Ecto neural progenitor cell (in vitro differentiated cells): ENCODE measurements at regions not wholly inside any gene's neighbourhood (a gene's known extent, or its start where the extent isn't known, plus 50 kb on each side); places are given as distances from the start of the nearest gene placed in this dataset.

Experiments
- DNase-seq: peaks from one replicate; pipeline ENCODE4 v3.0.0-alpha.2; 2018; ENCODE audit warnings: low spot score

DNA sequence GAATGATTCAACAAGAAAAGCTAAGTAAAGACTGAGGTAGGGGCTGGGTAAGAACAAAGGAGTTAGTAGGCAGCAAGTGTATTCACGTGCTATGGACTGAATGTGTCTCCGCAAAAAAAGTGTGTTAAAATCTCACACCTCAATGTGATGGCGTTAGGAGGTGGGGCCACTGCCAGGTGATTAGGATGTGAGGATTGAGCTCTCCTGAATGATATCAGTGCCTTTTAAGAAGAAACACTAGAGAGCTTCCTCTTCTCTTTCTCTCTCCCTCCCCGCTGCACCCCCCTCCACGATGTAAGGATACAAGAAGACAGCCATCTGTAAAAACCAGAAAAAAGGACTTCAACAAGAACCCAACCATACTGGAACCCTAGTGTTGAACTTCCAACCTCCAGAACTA, 396.1 kb upstream of the PLXNA2 start:
- no peak for DNase-seq

DNA sequence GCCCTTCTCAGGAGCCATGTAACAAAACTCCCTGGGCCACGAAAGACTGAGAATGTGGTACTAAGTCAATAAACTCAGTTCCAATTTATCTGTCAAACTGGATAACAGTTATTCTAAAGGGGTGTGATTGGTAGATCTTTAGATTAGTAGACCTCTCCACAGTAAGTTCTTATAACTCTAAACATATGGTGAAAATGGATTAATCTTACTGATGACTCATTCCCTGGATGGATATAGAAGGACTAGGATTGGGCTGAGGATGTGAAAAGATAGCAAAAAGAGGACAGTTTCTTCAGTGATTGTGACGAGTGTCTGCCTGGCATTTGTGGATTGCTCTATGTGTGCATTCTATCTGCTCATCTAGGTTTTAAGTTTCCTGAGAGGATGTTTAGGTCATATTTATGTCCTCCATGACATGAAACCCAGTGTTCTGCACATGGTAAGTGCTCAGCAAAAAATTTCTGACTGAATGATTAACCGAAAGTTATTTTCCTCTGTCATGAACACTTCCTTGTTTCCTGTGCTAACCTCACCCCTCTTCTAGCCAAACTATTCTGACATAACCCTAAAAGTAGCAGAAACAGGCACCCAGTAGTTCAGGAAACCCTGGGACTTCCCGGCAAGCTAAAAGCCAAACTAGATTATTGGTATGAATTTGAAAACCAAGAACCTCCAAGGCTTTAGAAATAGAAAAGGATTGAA, 397.5 kb upstream of the PLXNA2 start:
- no peak for DNase-seq

DNA sequence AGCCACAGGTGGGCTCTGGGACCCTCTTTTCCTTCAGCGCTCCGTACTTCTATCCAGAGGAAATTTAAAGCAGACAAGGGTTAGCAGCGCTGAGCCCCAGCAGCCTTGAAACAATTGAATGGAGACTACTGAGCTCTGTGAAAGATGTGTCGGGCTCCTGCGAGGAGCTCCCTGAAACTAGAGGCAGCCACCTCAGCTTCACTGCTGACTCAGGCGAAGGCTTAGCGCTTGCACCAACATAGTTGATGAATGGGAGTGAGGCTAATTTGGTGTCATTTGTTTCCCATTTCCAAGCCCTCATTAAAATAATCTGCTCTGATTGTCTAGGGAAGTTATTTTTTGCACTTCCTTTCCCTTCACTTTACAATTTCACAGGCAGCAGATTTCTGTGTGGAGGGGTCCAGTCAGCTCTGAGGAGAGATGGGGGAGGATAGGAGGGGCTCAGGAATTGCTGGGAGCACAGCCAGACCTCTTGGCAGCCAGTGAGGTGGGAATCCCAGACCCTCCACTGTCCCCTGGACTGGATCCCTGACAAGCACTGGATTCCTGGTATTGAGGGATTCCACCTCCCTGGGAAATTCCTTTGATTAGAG, 398.9 kb upstream of the PLXNA2 start:
- DNase-seq: no peak

DNA sequence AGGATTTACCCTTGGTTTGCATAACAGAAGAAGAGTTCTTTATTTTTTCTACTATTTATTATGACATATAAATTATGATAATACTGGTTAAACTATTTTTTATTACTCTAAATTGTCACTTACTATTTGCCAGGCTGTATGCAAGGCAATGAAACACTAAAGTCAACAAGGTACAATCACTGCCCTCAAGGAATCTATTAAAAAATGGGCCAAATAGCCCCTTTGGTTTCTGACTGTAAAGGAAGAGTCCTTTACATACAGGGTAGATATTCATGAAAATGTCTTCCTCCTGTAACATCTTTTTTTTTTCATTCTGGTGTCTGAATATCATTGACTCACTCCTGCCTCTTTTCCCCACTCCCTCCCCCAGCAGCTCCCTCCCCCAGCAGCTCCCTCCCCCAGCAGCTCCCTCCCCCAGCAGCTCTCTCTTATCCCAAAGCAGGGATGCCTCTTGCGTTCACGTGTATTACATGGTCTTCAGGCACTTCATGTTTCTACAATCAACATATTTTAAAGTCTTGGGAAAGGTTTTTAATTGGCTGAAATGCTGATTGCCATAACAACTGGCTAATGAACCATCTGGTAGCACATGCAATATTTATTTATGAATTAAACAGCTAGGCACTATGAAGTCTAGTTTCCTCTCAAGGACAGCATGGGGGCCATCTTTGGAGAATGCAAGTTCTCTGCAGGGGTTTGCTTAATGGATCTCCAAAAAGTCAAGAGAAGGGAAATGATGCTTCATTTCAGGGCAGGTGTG, 400.4 kb upstream of the PLXNA2 start:
- DNase-seq: no peak

- DNase-seq: no peak
Measured at GRCh38 chr1:208646431-208646830, 402.2 kb upstream of the PLXNA2 start.

- no peak for DNase-seq
Measured at GRCh38 chr1:208648146-208648545, 404.0 kb upstream of the PLXNA2 start.

- peak; percentile 69 for DNase-seq
Measured at GRCh38 chr1:208652296-208653160, 408.3 kb upstream of the PLXNA2 start.

DNA sequence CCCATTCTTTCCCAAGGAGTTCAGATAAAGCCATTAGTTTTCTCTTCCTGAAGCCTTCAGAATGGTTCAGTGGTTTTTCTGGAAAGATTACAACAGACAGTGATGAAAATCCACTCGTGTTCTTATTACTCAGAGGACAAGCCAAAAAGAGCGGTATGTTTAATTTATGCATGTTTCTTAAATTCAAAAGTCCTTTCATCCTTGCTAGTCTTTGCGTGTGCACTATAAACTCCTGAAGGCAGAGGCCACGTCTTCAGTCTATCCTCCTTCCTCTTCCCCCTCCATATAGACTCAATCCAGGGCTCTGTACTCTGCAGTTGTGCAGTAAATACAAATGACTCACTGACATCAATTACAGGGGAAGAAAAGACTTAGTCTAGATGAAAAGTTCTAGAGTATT, 409.2 kb upstream of the PLXNA2 start:
- no peak for DNase-seq

- no peak for DNase-seq
Measured at GRCh38 chr1:208654241-208654640, 410.1 kb upstream of the PLXNA2 start.

DNA sequence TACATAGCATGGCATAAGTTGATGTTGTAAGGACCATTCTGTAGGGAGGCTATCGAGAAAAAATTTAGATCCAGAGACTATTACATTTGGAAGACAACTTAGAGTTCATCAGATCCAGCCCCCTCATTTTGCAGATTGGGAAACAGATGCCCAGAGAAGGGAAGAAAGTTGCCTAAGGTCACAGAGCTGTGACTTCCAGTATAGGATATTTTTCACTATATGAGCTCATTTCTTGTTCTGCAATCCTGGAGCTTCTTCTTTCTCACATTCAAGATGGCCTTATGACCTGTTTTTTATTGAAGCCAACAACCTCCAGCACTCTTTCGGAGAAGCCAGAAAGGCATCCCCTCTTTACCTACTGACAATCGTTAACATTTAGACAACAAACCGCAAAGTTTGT, 421.8 kb upstream of the PLXNA2 start:
- no peak for DNase-seq

DNA sequence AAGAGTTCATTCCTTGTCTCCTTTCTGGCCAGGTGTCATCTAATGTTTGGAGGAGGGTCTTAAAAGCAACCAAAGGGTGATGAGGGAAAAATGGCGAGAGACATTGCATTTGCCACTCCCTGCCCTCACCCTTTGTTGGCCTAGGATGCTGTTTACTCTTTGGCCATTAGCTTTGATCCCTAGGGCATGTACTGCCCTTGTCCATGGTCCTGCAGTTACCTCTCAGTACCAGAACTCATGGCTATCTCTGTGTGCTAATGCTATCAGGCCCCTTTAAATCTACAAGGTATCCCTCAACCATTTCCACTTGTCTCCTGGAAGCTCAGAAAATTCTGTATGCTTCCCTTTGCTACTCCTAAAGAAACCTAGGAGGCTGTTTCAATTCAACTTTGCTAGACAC, 424.8 kb upstream of the PLXNA2 start:
- DNase-seq: no peak

- no peak for DNase-seq
Measured at GRCh38 chr1:208670778-208671177, 426.6 kb upstream of the PLXNA2 start.

- DNase-seq: no peak
Measured at GRCh38 chr1:208681878-208682663, 437.9 kb upstream of the PLXNA2 start.

DNA sequence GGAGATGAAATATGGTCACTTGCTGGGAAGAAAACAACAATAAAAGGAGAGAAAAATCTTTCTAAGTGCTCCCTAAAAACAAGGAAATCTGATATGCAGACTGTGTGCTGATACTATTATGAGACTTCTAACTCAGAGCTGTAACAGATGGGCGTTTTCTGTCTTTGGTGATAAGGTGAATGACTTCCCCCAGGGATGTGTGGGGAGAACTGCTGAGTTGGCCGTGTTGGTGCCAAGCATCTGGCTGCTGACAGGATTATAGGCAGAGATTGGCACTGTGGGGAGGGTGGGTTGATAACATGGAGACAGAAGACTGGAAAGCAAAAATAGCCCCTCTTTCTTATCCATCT, 438.5 kb upstream of the PLXNA2 start:
- no peak for DNase-seq

DNA sequence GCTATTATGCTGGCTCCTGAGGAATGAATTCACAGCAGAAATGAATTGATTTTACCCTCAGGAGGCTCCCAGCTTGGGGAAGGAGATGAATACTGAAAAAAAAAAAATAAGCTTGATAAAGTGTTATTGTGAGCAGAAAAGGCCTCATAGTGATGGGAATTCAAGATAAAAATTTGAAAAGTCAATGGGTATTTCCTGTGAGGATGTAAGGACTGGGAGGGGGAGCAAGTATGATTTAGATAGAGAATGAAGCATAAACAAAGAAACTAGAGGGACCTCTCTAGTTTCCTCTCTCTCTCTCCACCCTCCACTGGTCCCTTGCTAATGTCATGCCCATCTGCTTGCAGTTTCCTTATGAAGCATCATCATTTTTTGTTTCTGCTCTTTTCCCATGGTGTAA, 439.0 kb upstream of the PLXNA2 start:
- no peak for DNase-seq

DNA sequence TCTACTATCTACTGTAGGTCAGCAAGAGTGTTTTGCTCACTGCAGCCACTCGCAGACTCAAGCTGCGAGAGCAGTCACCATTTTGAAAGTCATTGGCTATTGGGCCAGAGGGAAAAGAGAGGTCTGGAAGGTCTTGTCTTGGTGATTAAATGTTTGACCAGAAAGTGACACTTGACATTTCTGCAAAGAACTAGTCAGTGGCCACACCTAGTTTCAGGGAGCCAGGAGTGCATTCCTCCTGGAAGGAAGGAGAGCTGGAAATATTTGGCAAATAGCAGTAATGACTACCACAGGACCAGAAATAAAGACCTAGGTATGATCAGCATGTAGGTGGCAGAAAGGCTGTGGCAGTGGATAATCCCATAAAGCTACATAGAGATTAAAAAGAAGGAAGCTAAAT, 440.0 kb upstream of the PLXNA2 start:
- DNase-seq: no peak

- DNase-seq: no peak
Measured at GRCh38 chr1:208686592-208686991, 442.4 kb upstream of the PLXNA2 start.

GRCh38 chr1:208688656-208689315, 444.6 kb upstream of the PLXNA2 start:
- no peak for DNase-seq

GRCh38 chr1:208691012-208691411, 446.8 kb upstream of the PLXNA2 start:
- no peak for DNase-seq

DNA sequence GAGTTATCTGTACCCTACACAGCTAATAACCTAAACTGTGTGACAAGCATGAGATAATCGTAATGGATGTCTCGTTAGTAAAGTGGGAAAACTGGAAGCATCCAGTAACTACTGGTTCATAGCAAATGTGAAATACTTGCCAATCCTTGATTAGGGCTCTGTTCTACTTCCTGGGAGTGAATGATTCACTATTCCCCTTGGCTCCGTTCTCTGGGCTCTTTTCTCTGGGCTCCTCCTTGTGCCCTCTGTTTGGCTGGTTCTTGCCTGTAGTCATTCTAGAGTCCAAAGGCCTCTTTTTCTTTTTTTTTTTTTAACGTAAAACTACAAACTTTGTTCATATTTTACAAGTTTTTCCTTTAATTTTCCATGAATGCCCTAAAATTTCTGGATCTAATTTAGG, 465.8 kb upstream of the PLXNA2 start:
- DNase-seq: no peak

DNA sequence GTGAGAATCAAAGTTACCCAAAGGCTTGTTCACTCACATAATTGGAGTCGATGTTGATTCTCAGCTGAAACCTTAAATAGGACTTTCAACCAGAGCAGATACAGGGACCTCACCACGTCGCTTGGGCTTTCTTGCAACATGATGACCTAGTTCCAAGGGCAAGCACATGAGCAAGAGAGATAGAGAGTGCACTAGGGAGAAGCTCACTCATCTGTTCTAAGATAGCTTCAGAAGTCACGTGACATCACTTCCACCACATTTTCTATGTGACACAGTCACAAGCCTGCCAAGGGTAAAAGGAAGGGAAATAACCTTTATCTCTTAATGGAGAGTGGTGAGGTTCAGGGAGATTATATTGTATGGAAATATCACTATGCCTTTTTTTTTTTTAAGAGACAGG, 470.1 kb upstream of the PLXNA2 start:
- no peak for DNase-seq
